ENCODE measurements at regions not wholly inside any gene's neighbourhood (a gene's known extent, or its start where the extent isn't known, plus 50 kb on each side); places are given as distances from the start of the nearest gene placed in this dataset.

DNA sequence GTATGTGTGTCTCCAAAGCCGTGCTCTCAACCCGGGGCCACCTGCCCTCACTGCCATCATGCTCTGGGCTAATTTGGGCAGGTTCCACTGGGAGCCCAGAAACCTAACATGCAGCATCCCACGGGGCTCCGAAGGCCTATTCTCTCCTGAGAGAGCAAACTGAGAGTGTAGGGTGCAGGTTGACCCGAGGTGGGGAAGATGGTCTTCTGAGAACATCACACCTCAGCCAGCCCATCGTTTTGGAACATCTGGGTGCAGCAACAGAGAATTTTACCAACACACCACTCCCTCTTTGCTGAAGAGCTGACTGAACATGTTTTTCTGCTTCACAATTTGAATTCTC, 294.6 kb upstream of the TUT7 start:
- TF ChIP-seq, protein P1, sequence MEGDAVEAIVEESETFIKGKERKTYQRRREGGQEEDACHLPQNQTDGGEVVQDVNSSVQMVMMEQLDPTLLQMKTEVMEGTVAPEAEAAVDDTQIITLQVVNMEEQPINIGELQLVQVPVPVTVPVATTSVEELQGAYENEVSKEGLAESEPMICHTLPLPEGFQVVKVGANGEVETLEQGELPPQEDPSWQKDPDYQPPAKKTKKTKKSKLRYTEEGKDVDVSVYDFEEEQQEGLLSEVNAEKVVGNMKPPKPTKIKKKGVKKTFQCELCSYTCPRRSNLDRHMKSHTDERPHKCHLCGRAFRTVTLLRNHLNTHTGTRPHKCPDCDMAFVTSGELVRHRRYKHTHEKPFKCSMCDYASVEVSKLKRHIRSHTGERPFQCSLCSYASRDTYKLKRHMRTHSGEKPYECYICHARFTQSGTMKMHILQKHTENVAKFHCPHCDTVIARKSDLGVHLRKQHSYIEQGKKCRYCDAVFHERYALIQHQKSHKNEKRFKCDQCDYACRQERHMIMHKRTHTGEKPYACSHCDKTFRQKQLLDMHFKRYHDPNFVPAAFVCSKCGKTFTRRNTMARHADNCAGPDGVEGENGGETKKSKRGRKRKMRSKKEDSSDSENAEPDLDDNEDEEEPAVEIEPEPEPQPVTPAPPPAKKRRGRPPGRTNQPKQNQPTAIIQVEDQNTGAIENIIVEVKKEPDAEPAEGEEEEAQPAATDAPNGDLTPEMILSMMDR (IDR thresholded peaks at IDR 0.05 in 8 of 11, conservative IDR thresholded peaks at IDR 0.05 in 3 of 11) = no peak
- TF ChIP-seq POLR2A (IDR thresholded peaks at IDR 0.05) = no peak

Measured in spleen (tissue), 7 donors.